ENCODE measurements at regions not wholly inside any gene's neighbourhood (a gene's known extent, or its start where the extent isn't known, plus 50 kb on each side); places are given as distances from the start of the nearest gene placed in this dataset.

DNA sequence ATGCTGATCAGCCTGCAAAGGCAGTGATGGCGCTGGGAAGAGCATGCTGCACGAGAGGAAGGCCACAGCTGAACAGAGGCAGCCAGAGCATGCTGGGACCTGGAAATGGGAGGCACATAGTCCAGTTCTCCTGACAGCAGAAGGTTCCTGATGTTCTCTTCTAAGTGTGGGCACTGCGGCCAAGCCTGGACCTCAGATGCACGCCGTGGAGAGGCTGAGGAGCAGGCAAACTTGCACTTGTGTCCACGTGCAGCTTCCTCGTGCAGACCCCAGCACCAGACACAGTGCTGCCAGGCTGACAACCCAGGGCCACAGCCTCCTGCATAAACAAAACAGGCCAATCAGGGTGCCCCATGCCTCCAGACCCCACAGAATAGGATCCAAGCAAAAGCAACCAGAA is 93.5 kb upstream of the LANCL2 start:
- intact Hi-C loops (cut with micrococcal nuclease), result loop anchor here (1.0 kb wide), 1 partner anchor 497 kb away; no protein-coding TSS in a partner anchor
- no peak overlapping the region for H3K27ac ChIP-seq (ENCODE audit: low read depth, low read length)
- TF ChIP-seq EGR1 (IDR thresholded peaks at IDR 0.05; ENCODE audit: low read depth) (no peak), EZH2phosphoT487 (IDR thresholded peaks at IDR 0.05; ENCODE audit: borderline replicate concordance) (no peak), SIN3A (IDR thresholded peaks at IDR 0.05; ENCODE audit: low read depth) (no peak)
- ChIA-PET CTCF (interaction anchor here (1.0 to 2.8 kb wide), 4 partner anchors 17 to 498 kb away, joined by 3 to 15 read pairs (median 6); no protein-coding TSS in a partner anchor), RAD21 (ENCODE audit: low non-redundant PET in 1 of 2, low total read pairs in 2 of 2, uncharacterized antibody in 2 of 2, unreplicated experiment in 2 of 2) (no interaction called here), POLR2A (interaction anchor here (1.4 kb wide), 1 partner anchor 513 kb away, joined by 6 read pairs; the partner anchor contains the start of gene SEC61G)
- H3K4me3 ChIP-seq (replicated peaks in 1 of 2; ENCODE audit: low read depth in 1 of 2, low read length in 2 of 2), result no peak overlapping the region
- no peaks in the 10 kb centered on the region for H3K27me3 ChIP-seq (ENCODE audit: insufficient read depth, low read length)
- H3K36me3 ChIP-seq (ENCODE audit: control insufficient read depth in 1 of 2, insufficient read depth in 2 of 2, low read length in 2 of 2), result no peaks in the 10 kb centered on the region
- DNase-seq (ENCODE audit: low read depth, low spot score) (no peak), ATAC-seq (no peak)
- H3K4me2 ChIP-seq (ENCODE audit: low read length), result no peak overlapping the region
- no peak overlapping the region for H3K9ac ChIP-seq (ENCODE audit: low read length)
- H3K4me1 ChIP-seq (ENCODE audit: control insufficient read depth in 1 of 2, insufficient read depth in 2 of 2, low read length in 2 of 2), result no peaks in the 10 kb centered on the region
- no peaks in the 10 kb centered on the region for H4K20me1 ChIP-seq (ENCODE audit: insufficient read depth)
- H3K9me2 ChIP-seq (ENCODE audit: insufficient read depth), result no peaks in the 10 kb centered on the region
- no TSS peak for BruUV-seq (replicated peaks)
- no peak overlapping the region for H2AFZ ChIP-seq (ENCODE audit: low read depth, low read length, poor library complexity, severe bottlenecking)
- H3K79me2 ChIP-seq (ENCODE audit: insufficient read depth, low read length), result no peaks in the 10 kb centered on the region
- no peaks in the 10 kb centered on the region for H3K9me3 ChIP-seq (ENCODE audit: control insufficient read depth in 1 of 2, insufficient read depth in 1 of 2, low read depth in 1 of 2, low read length in 2 of 2)

GRCh38 chr7:55272328-55272727 is 92.8 kb upstream of the LANCL2 start:
- Histone ChIP-seq H3K4me1 (ENCODE audit: control insufficient read depth in 1 of 2, insufficient read depth in 2 of 2, low read length in 2 of 2) (no peaks in the 10 kb centered on the region), H3K9me3 (ENCODE audit: control insufficient read depth in 1 of 2, insufficient read depth in 1 of 2, low read depth in 1 of 2, low read length in 2 of 2) (no peaks in the 10 kb centered on the region), H3K4me2 (ENCODE audit: low read length) (no peak overlapping the region), H2AFZ (ENCODE audit: low read depth, low read length, poor library complexity, severe bottlenecking) (no peak overlapping the region), H3K9me2 (ENCODE audit: insufficient read depth) (no peaks in the 10 kb centered on the region), H4K20me1 (ENCODE audit: insufficient read depth) (no peaks in the 10 kb centered on the region), H3K27me3 (ENCODE audit: insufficient read depth, low read length) (no peaks in the 10 kb centered on the region), H3K27ac (ENCODE audit: low read depth, low read length) (no peak overlapping the region), H3K36me3 (ENCODE audit: control insufficient read depth in 1 of 2, insufficient read depth in 2 of 2, low read length in 2 of 2) (no peaks in the 10 kb centered on the region), H3K4me3 (replicated peaks in 1 of 2; ENCODE audit: low read depth in 1 of 2, low read length in 2 of 2) (no peak overlapping the region), H3K79me2 (ENCODE audit: insufficient read depth, low read length) (no peaks in the 10 kb centered on the region), H3K9ac (ENCODE audit: low read length) (no peak overlapping the region)
- ChIA-PET CTCF (interaction anchor here (1.4 kb wide), 1 partner anchor 142 kb away, joined by 3 read pairs; no protein-coding TSS in a partner anchor), RAD21 (ENCODE audit: low non-redundant PET in 1 of 2, low total read pairs in 2 of 2, uncharacterized antibody in 2 of 2, unreplicated experiment in 2 of 2) (no interaction called here), POLR2A (no interaction called here)
- TF ChIP-seq TCF7L2 (IDR thresholded peaks at IDR 0.05; ENCODE audit: borderline replicate concordance, extremely low read depth, insufficient read depth, insufficient read length) (no peak), ZFX (IDR thresholded peaks at IDR 0.05) (no peak), FOSL1 (IDR thresholded peaks at IDR 0.05; ENCODE audit: low read depth) (no peak), POLR2A (IDR thresholded peaks at IDR 0.05; ENCODE audit: borderline replicate concordance, extremely low read depth, insufficient read depth, insufficient read length) (no peak), CBX3 (IDR thresholded peaks at IDR 0.05; ENCODE audit: low read depth) (no peak), SRF (IDR thresholded peaks at IDR 0.05; ENCODE audit: low read depth) (no peak), CTCF (IDR thresholded peaks at IDR 0.05 in 2 of 3, conservative IDR thresholded peaks at IDR 0.05 in 1 of 3; ENCODE audit: borderline replicate concordance in 1 of 3, insufficient read depth in 1 of 3, low read depth in 2 of 3, low read length in 2 of 3) (no peak), EGR1 (IDR thresholded peaks at IDR 0.05; ENCODE audit: low read depth) (no peak), EZH2phosphoT487 (IDR thresholded peaks at IDR 0.05; ENCODE audit: borderline replicate concordance) (no peak)
- TF ChIP-seq, protein P1, sequence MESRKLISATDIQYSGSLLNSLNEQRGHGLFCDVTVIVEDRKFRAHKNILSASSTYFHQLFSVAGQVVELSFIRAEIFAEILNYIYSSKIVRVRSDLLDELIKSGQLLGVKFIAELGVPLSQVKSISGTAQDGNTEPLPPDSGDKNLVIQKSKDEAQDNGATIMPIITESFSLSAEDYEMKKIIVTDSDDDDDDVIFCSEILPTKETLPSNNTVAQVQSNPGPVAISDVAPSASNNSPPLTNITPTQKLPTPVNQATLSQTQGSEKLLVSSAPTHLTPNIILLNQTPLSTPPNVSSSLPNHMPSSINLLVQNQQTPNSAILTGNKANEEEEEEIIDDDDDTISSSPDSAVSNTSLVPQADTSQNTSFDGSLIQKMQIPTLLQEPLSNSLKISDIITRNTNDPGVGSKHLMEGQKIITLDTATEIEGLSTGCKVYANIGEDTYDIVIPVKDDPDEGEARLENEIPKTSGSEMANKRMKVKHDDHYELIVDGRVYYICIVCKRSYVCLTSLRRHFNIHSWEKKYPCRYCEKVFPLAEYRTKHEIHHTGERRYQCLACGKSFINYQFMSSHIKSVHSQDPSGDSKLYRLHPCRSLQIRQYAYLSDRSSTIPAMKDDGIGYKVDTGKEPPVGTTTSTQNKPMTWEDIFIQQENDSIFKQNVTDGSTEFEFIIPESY (IDR thresholded peaks at IDR 0.05; ENCODE audit: extremely low read depth, insufficient replicate concordance, low read length), result no peak
- DNase-seq (ENCODE audit: low read depth, low spot score) (no peak), ATAC-seq (no peak)
- intact Hi-C loops (cut with micrococcal nuclease), result no loop called here
- no TSS peak for BruUV-seq (replicated peaks)
